GM21825 (cell line): ENCODE measurements at regions not wholly inside any gene's neighbourhood (a gene's known extent, or its start where the extent isn't known, plus 50 kb on each side); places are given as distances from the start of the nearest gene placed in this dataset.

Experiments
- ATAC-seq: cut with Tn5 transposase; IDR thresholded peaks from one replicate; pipeline ENCODE4 v1.9.1; 2021; ENCODE audit warnings: mild to moderate bottlenecking, moderate library complexity; ENCODE audit not compliant: unreplicated experiment

DNA sequence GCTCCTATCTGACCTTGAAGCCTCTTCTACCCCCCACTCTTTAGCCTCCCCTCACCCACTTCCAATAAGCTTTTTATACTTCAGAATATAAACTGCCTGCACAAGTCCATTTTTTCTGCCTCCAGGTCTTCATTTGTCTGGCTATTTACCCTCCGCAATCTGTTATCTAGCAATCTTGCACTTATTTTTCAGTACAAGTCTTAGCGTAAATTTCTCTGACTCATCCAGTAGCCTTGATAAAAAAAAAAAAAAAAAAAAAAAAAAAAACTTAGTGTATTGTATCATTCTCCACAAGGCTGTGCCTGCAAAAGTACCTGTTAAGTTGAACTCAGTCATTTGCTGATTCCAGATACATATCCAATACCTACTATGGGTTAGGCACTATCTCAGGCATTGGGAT lies 219.5 kb upstream of the DKK2 start:
- no peak for ATAC-seq

DNA sequence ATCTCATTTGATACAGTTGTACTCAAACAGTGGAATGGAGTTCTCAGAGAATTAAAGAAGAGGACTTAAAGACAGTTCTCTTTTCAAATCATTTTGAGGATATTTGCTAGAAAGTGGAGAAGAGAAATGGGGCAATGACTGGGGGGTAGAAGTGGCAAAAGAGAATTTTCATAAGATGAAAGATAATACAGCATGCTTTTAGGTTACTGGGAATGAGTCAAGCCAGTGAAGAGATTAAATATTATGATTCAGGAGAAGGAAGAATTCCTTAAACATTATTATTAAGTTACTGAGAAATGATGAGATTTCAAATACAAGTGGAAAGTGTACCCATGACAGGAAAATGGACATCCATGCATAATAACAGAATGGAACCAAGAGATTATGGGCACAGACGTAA lies 219.0 kb upstream of the DKK2 start:
- ATAC-seq, result no peak

DNA sequence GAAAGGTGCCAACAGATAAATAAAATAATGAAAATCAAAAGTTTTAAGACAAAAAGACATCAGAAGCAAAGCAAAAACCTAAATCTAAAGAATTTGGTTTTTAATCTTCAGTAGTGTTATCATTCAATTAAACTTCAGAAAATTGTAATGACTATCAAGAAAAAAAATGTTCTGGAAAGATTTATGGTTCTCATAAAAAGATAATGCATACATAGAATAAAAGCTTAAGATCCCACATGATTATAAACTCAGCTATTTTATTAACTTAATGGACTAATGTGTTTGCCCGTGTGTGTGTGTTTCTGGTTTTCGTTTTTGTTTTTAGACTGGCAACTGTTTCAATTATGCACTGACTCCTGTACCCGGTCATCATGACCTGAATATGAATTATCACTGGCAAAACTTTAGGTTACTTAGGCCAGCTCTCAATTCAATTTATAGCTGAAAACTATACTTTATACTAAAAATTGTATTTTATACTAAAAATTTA lies 217.5 kb upstream of the DKK2 start:
- ATAC-seq, result no peak

DNA sequence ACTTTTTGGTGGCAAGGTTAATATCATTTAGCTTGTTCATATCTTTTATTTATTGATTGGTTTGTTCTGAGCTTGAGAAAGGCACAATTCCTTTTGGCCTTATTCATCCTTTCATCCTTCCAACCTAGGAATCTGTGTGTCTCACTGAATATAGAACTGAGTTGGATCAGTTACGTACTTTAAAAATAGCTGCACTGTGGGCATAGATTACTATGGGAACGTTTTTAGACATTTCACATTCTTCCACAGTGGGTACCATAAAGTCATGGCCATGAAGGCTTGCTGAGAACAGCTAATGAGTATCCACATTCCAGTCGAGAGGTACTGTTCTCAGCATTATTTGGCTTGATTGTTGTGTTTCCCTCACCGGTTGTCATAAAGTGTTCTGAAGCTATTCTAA lies 217.0 kb upstream of the DKK2 start:
- ATAC-seq, result no peak

DNA sequence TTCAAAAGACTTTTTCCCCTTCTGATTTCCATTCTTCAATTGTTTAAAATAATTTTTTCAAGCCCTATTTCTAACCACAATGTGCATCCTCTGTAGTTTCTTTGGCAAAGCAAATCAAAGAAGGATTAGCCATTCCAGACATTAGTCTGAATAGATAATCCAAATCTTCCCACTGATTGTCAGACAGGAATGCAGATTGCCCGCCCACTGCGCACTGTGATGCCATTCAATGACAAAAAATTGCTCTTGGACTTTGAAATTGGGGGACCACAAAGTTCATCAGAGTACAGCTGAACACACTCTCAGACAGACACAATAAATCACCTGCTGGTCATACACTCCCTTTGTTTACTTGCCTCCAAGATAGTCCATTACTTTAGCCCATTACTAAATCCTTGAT lies 216.5 kb upstream of the DKK2 start:
- ATAC-seq, result no peak

DNA sequence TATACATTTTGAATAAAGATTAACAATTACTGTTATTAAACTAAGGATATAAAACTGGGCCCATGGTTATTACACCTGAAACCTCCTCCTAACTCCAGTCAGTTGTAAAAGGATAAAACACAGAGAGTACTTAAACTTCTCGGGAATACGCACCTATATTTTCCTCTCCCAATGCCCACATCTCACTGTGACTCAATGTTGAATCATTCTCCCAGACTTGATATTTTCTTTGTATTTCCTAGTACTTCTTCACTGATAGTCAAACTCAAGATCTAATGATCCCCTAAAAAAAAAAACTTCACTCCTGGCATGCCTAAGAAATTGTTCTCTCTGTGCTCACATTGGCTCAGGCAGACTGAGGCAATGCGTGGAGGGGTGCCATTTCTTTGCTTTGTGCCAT lies 212.5 kb upstream of the DKK2 start:
- no peak for ATAC-seq

DNA sequence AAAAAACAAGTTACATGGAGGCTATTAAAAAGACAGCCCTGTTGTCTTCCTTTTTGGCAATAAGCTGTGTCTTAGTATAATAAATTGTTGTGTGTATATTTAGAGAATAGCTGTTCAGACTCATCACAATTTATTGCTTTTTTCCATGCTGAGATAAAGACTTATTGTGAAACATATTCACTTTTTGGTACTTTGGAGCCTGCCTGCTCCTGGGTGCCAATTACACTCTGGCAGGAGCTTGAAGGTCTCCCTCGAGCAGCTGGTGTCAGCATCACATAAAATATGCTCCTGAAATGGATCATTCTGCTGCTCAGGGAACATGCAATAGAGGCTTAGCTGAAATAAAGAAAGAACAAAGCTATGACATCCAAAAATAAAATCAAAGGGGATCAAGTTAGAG lies 211.6 kb upstream of the DKK2 start:
- ATAC-seq, result no peak

DNA sequence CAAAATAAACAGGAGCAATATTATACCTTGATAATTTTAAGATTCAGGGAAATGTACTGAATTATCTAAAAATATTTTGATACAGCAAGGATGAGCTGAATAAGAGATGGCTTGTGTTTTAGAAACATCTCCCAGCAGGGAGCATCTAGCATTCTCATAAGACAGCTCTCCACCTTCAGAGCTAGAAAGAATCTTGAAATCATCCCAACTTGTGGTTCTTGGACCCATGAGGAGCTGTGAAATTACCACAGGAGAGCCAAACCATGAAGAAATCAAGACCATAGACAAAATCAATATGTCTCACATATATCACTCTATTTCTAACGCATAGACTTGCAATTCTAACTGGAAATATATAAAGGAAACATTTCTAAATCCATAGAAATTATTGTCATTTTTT lies 210.6 kb upstream of the DKK2 start:
- no peak for ATAC-seq

DNA sequence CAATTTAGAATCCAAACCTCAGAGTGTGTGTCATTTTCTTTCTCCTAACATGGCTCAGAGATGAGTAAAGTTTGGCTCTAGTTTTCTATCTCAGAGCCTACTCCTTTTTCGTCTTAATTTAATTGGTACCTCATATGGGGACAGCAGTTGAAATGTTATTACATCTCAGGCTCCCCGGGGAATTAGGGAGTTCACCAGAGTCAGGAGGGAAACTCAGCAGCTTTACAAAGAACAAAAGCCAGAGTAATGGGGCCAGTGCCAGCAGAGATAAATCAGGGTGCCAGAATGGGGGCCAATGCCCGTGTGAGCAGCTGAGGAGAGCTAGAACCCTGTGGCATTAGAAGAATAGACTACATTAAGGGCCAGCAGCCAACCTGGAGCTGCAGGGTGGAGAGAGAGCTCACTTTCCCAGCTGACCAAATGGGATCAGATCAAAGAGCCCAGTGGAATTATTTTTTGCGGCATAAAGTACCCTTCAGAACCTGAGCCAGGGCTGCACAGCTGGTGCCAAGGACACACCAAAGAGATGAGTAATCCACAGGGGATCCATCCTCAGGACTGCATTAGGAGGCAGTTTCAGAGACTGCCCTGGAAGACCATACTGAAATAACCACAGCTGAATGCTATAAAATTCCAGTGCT lies 207.1 kb upstream of the DKK2 start:
- ATAC-seq, result no peak

DNA sequence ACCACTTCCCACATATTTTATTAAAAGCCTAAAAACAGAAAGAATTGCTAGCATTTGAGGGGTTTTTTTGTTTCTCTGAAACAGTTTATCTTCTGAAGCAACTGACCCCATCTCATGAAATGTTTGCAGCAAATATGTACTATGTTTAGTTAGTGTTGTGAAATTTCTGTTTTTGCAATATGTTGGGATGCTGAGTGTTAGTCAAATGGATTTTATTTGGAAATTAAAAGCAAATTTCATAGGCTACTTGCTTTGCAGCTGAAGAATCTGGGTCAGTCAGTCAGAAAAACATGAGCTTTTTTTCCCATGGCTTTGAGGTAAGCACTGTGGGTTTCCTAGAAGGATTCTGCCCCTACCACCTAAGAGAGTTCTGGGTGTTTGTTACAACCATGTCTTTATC lies 184.9 kb upstream of the DKK2 start:
- ATAC-seq, result no peak

DNA sequence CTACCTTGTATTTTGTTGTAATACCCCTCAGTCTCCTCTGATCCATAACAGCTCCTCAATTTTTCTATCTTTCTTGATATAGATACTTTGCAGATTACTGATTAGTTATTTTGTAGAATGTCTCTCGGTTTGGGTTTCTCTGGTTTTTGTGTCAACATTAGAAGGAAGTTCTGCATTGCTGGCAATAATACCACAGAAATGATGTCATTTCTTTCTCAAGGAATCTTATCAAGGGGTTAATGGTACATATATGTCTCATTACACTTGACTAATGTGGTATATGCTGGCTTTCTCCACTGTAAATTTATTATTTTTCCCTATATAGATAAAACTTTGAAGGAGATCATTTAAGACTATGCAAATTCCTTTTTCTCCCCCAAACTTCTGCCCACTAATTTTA lies 183.6 kb upstream of the DKK2 start:
- ATAC-seq, result no peak

DNA sequence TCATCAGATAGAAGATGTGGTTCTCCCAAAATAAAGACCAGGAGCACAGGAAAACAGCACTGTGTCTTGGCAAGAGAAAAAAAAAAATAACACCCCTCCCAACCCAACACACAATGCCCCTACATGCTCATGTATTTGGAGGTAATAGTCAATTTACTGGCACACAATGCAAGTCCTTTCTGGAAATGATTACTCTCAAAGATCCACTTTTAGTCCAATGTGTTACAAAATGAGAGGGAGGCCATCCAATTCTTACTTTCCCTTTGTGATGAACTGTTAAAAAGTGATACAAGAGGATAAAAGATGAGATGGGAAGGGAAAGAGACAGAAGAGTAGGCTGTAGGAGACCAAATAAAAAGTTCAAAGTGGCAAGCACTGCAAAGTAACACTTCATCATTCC lies 180.3 kb upstream of the DKK2 start:
- ATAC-seq, result no peak

DNA sequence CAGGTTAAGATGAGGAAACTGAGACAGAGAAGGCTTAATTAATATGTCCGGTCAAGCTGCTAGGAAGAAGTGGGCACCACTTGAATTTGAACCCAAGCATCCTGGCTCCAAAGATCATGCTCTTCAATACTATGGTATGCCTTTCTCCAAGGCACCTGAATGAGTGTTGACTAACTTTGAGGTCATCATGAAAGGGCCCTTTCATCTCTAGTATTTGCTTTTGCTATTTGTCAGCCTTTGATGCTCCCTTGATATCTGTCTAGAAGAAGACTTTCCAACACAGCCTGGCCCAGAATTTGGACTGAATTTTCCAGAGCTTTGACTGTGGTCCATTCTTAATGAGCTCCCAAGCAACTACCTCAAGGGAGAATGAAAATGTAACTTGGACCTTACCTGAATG lies 179.1 kb upstream of the DKK2 start:
- no peak for ATAC-seq

DNA sequence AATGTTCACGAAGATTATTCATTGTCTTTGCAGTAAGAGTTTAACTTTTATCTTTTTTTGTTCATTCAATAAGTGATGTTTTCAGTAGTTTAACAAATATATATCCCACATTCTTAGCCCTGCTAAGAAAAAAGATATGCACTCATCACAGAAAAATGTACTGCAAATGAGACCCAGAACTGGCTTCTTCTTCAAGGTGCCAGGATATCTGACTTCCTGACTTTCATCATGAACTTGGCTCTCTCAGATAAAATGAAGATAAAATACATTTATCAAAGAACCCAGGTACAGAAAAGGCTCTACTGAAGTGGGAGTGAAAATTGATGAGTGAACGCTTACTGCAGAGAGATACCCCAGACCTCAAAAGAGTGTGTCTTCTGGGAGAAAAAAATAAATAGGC lies 177.8 kb upstream of the DKK2 start:
- ATAC-seq, result no peak

DNA sequence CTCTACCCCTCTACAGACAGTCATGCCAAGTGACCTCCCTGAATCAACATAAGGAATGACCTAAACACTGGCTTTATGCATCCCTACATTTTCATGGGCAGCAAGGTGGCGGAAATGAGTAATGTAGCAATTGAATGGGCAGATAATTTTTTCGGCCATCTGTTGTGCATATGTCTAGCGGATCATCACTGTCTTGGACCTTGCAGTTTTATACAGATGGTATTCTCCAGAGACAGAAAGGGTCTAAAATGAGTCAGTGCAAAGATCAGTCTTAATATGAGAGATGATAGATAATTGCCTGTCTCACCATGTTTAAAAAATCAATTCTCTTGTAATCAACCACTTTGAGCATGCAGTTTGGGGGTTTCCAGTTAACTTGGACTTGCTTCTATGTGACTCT lies 177.3 kb upstream of the DKK2 start:
- no peak for ATAC-seq

DNA sequence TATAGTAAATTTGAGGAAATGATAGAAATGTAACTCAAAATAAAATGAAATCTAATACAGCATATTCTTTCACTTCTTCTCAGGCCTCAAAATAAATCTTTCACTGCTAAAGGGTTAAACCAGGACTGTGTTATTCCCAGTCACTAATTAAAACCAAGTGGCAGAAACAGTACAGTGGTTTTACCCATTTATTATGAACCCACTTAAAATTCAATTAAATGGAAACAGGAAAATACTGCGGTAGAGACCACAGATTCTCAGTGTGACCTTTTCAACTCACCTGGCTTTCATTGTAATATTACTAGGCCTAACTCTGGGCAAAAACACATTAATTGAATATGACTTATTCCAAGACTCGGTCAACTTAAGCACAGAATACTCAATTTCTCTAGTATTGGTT lies 176.5 kb upstream of the DKK2 start:
- ATAC-seq, result no peak

DNA sequence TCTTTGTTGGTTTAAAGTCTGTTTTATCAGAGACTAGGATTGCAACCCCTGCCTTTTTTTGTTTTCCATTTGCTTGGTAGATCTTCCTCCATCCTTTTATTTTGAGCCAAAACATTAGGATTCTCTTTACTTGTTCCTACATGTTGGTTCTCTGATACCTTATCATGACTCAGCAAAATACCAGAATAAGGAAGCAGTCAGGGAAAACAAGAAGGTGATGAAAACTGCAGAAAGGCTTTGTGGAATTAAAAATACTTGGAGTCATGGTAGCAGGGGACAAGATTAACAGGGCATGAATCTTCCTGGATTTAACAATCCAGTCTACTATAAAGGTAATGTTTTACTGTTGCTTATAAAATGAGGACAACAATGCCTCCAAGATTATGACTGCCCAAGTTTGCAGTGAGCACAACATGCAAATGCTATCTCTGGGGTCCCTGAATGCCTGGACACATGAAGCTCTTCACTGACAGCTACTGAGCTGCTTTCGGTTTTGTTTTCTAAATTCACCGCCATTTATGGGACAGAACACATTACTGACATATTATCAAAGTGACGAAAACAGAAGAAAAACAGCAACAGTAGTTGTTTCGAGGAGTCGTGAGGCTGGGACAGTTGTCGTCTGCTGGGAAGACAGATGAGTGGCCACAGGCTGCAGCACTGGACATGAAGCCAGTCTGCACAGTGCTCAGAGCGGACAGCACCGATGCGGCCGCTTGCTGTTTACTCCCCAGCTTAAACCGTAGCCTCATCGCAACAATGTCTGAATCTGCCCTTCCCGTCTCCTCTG lies 174.5 kb upstream of the DKK2 start:
- no peak for ATAC-seq

DNA sequence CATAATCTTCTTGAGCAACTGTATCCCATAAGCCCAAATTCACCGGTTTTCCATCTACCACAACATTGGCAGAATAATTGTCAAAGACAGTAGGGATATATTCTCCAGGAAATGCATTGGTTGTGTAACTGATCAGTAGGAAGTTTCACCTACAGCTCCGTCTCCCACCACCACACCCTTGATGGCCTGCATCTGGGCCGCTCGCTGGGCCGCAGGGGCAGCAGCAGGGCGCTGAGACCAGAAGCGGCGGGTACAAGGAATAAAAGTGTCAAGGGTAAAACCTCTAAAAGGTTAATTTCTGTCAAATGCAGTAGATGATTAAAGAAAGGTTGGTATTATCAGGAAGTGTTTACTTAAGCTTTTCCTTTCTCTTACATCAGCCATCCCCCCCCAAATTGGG lies 167.6 kb upstream of the DKK2 start:
- no peak for ATAC-seq

DNA sequence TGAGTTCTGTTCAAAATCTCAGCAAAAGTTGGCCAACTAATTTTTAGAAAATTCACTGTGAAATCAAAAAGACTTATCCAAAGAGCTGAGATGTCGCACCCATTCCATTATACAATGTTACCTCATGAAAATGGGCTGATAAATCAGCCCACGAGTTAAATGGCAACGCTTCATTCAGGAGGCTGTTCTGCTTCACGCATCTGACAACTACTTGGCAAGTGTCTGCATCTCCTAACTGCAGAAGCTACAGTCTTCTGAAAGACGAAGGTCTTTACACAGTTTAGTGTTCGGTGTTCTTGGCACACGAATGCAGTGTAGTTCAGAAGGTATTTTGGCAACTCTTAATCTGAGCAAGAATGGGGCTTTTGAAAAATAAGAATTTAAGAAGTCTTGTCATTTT lies 166.6 kb upstream of the DKK2 start:
- ATAC-seq, result no peak

DNA sequence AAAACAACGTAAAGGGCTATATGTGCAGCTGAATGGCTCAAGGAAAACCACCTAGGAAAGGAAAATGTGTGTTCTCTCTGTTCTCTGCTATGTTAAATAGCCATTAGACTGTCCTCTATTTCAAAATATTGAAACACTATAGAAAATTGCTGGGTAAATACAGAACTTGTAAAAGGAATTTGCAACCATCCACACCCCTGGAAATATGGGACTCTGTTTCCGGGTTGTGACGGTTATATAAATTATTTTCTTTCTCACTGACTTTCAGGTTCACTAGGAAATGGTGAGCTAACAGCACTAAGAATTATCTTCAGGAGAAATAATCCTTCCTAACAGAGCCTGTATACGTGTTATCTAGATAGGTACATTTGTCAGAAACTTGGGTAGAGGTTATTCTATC lies 161.0 kb upstream of the DKK2 start:
- no peak for ATAC-seq

DNA sequence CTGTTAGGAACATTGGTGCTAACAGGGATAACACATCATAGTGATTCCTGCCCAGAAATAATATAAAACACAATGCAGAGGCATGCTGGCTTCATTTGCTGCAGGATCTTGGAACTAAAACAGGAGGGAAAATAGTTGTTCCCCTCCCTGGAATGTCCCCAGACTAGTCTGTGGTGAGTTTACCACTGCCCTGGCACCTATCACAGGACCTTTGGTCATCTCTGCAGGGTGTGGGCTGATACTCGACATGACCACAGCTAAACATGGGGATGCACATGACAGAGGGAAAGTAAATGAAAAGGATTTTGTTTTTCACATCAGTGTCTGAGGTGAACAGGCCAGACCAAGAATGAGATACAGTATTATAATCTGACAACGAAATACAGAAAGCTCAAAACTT lies 160.2 kb upstream of the DKK2 start:
- ATAC-seq, result no peak

DNA sequence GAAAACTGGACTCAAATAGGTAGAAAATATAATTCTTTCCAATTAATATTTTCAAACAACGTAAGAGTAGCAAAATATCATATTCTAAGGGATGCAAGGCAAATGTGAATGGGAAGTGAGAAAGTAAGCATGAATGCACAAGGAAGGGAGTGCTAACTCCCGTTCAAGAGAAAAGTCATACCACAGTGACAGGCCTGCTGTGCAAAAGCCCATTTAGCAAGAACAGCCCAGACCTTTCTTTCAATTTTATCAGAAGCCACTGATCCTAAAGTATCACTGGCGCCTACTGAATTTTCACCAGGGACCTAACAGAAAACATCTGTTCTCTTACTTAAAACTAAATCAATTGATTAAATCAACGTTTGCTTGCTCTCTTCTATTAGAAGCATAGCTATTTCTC lies 157.9 kb upstream of the DKK2 start:
- no peak for ATAC-seq

DNA sequence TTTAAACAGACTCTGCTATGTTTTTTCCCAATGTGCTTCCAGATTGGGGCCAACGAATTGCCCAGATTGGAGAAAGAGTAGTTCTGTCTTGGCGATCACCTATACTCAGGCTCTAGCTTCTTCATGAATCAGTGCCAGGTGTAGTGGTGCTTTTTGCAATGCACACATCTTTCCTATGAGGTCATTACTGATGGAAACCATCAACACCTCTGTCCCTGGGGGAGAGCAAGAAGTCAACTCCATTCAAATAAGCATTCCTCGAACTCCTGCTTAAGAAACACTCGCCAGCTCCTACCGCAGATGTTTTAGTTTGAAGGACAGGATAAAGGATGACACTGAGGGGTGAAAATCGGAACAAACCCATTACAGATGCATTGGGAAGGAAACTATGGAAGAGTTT lies 156.5 kb upstream of the DKK2 start:
- ATAC-seq, result no peak
